ENCODE measurements at regions not wholly inside any gene's neighbourhood (a gene's known extent, or its start where the extent isn't known, plus 50 kb on each side); places are given as distances from the start of the nearest gene placed in this dataset.
"Not testable (repeated sequence)": the region's sequence is repeated elsewhere in the genome, so short reads cannot be mapped to it uniquely, and the experiment has no call there.

- DNase-seq: no peak
These were observed 555.7 kb upstream of the CADM1 start for GRCh38 chr11:116059919-116060318.

GRCh38 chr11:116057000-116057399 is 552.8 kb upstream of the CADM1 start:
- DNase-seq: no peak

GRCh38 chr11:116055064-116055463 is 550.8 kb upstream of the CADM1 start:
- no peak for DNase-seq

DNA sequence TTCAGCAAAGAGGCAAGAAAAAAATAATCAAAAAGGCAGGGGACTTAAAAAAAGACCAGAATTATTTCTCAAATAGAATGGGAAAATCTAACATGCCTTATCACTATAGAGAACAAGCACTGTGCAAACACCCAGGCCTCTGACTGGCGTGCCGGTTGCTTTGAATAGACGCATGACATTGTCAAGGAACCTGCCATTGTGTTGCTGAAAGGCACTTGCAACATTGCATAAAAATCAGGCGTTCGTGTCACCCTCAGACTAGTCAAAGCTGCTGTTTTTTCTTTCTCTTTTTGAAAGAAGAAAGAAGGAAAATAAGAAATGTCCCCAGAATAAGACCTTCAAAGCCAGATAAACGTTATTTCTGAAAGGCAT is 549.3 kb upstream of the CADM1 start:
- DNase-seq: no peak

DNA sequence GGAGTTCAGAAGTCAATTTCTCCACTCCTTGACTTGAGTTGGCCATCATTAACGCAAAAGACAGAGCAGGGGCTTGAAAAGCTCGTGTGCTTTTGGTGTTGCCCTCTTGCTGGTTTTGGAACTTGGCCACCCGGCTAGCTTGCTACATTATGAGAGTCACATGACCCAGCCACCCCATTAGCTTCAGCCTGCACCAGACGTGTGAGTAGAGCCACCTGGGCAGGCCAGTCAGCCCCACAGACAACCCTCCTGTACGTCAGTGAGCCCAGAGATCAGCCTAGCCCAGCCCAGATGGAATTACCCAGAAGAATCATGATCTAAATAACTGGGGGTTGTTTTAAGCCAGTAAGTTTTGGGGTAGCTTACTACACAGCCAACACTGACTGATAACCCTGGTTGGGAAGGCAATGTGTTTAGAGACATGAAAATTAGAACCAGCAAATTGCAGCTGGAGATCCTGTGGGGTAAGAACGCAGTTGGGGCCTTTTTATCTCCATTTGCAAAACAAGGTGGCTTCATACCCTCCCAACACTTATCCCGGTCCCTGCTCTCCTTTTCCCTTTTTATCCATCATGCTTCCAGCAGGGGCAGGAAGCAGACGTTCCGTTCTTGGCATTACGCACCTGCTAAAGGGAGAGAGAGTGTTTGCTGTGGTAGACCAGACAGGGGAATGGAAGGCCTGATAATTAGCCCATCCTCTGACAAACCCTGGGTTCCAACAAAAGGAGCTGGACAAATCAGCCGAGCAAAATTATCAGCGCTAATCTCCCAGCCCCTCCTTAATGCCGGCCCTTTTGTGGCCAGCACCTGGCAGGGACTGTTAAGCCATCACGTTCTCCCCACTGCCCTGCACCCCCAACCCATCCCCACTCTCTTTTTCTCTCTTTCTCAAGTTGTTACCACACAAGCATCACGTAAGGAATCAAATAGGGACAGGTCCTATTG is 548.7 kb upstream of the CADM1 start:
- DNase-seq: no peak

DNA sequence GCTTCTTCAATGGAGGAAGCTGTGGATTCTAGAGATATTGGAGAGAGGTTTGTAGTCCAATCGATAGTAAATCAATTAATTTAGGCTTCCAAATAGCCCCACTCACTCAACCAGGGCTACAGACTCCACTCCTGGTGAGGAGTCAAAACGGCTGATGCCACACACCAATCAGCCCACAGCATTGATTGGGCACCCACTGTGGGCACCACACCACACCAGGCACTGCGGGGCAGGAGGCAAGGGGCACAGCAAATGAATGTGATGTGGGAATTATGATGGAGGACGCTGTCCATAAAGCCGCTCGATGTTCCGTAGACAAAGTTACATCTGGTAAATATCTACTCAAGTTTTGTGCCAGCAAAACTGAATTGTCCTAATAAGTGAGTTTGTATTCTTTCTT is 547.3 kb upstream of the CADM1 start:
- no peak for DNase-seq

DNA sequence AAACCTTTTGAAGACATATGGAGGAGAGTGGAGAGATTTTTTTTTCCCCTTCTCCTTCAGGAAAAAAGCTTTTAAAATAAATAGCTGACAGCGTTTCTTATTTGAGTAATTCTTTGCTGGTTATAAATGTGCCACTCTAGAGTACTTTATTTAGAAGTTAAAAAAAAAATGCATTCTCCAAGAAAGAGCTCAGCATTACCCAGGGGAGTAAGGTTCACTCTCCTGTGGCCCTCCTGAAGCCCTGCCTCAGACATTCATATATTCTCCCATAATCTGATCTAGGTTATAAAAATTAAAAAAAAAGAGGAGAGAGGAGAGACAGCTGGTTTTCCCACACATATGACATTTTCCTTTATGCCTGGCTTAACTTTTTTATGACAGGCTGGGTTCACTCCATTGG is 545.2 kb upstream of the CADM1 start:
- no peak for DNase-seq

DNA sequence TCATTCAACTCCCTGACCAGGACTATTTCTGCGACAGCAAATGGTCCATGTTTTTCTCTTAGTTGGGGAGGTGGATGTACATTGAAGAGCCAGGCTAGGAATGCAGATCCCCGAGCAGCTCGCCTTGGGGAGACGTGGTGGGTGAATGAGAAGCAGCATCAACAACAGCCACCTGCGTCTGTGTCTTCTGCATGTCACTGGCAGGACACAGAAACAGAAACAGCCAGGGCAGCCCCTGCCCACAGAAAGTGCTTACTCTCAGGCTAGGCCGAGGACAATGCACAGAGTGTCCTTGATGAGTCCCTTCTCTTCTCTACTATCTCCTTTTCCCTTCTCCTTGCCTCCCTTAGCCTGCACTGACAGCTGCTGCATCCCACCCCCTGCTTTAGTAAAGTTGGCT is 541.9 kb upstream of the CADM1 start:
- no peak for DNase-seq

DNA sequence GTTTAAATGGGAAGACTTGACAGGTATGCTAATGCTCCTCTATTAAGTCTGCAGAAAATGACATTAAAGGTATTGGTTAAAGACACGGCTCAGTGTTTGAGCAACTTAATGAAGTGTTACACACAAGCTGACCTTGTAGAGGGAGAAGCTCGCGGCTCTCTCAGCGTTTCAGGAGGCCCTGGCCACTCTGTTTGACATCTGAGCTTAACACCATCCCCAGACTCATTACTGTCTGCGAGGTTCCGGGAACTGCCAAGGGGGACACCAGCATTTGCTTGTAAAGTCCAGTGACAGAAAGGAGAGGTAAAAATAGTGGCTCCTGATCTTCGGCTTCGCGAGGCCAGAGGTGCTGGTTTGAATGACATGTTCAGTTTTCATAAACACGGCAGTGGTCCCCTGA is 540.7 kb upstream of the CADM1 start:
- DNase-seq: no peak

- no peak for DNase-seq
These were observed 540.3 kb upstream of the CADM1 start for GRCh38 chr11:116044520-116044919.

- no peak for DNase-seq
These were observed 539.6 kb upstream of the CADM1 start for GRCh38 chr11:116043857-116044256.

DNA sequence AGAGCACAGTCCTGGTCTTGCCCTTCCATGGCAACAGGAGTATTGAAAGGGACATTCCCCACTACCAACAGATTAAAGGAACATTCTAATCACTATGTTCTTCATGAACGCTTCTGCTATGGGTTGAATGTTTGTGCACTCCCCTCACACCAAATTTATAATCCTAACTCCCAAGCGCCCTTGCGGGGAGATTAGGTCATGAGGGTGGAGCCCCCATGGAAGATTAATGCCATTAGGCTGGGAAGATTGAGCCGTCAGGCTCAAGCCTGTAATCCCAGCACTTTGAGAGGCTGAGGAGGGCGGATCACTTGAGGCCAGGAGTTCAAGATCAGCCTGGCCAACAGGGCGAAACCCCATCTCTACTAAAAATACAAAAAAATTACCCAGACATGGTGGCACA is 538.8 kb upstream of the CADM1 start:
- not testable (repeated sequence) for DNase-seq

GRCh38 chr11:116042146-116042545 is 537.9 kb upstream of the CADM1 start:
- DNase-seq: no peak

DNA sequence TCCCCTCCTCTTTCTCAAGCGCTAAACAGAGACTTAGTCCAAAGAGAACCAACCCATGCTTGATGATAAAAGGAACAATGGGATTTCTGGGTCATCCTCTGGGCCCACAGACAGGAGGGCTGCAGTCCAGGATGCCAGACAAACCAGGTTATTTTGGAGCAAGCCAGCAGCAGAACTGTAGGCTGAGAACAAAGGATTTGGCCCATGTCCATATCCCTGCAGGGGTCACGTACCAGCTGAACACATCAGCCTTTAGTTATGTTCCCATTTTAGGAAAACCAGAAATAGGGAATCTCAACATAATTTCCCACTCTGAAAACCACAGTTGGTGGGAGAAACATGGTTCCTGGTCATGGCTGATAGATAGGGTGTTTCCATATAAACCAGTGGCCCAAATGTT is 533.6 kb upstream of the CADM1 start:
- no peak for DNase-seq

- DNase-seq: no peak
These were observed 531.8 kb upstream of the CADM1 start for GRCh38 chr11:116035977-116036376.

GRCh38 chr11:116033931-116034553 is 529.8 kb upstream of the CADM1 start:
- DNase-seq: no peak

GRCh38 chr11:116030697-116031331 is 526.6 kb upstream of the CADM1 start:
- DNase-seq: no peak

DNA sequence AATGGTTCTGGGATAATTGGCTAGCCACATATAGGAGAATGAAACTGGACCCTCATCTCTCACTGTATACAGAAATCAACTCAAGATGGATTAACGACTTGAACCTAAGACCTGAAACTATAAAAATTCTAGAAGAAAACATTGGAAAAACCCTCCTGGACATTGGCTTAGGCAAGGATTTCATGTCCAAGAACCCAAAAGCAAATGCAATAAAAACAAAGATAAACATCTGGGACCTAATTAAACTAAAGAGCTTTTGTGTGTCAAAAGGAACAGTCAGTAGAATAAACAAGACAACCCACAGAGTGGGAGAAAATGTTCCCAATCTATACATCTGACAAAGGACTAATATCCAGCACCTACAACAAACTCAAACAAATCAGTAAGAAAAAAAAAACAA is 524.3 kb upstream of the CADM1 start:
- DNase-seq: not testable (repeated sequence)

DNA sequence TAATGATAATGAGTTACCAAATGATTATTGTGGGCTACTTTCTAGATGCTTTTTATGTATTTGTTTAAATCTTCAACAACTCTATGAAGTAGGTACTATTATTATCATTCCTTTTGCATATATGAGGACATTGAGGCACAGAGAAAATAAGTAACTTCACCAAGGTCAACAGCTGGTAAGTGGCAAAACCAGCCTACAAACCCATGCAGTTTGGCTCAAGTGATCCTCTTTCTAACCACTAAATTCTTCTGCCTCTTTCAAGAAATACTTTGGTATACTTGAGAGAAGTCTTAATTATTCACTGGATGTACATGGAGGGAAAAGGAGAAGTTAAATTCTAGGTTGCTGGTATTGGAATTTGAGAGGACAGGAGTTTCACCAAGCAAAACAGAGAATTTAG is 495.2 kb upstream of the CADM1 start:
- DNase-seq: no peak

- no peak for DNase-seq
These were observed 492.6 kb upstream of the CADM1 start for GRCh38 chr11:115996808-115997188.

GRCh38 chr11:115996125-115996807 is 492.1 kb upstream of the CADM1 start:
- no peak for DNase-seq

DNA sequence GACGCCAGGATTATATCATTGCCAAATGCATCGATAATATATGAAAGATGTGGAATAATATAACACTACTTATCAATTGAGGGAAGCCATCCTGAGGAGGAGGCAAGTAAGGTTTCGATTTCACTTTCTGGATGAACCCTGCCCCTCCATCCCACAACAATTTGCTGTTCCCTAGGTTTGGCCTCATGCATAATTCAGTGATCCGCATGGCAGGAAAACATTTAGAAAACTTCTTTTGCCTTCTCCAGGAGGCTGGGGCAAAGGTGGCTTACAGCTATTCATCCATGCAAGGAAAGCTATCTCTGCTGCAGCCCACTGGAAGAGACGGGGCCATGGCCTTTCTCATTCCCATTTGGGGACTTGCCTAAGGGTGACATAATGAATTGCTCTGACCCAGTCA is 489.4 kb upstream of the CADM1 start:
- no peak for DNase-seq

GRCh38 chr11:115990004-115990447 is 485.8 kb upstream of the CADM1 start:
- DNase-seq: no peak
